ENCODE measurements at regions not wholly inside any gene's neighbourhood (a gene's known extent, or its start where the extent isn't known, plus 50 kb on each side); places are given as distances from the start of the nearest gene placed in this dataset.

GRCh38 chr16:85539084-85539483 lies 74.0 kb upstream of the GSE1 start:
- 97% methylated on average over 7 of the region's 7 CpGs for WGBS, 2 experiments (ENCODE audit: low coverage in 1 of 2, low lambda C conversion rate in 2 of 2, missing lambda C conversion rate in 2 of 2)
- H3K27me3 ChIP-seq (replicated peaks; ENCODE audit: insufficient read depth): no peaks in the 10 kb centered on the region
- H3K4me2 ChIP-seq (ENCODE audit: unreplicated experiment): no peak overlapping the region
- no peak for DNase-seq
- no peaks in the 10 kb centered on the region for H3F3A ChIP-seq (ENCODE audit: insufficient read depth)
- no peak overlapping the region for H2AFZ ChIP-seq
- in situ Hi-C loops (cut with MboI): no loop called here
- TF ChIP-seq EZH2phosphoT487 (IDR thresholded peaks at IDR 0.05; ENCODE audit: insufficient read depth, low read depth): no peak
- no peak for TF ChIP-seq EZH2 (IDR thresholded peaks at IDR 0.05; ENCODE audit: insufficient read depth, poor library complexity, severe bottlenecking)
- no peaks in the 10 kb centered on the region for H4K20me1 ChIP-seq (ENCODE audit: insufficient read depth)
- no peak overlapping the region for H3K27ac ChIP-seq
- no peaks in the 10 kb centered on the region; the same call in 1 of the 2 replicates for H3K4me1 ChIP-seq (ENCODE audit: insufficient read depth)
- H3K9ac ChIP-seq: no peak overlapping the region
- no peaks in the 10 kb centered on the region for H3K36me3 ChIP-seq (ENCODE audit: low read depth)
- no peak overlapping the region for H3K4me3 ChIP-seq
- no peaks in the 10 kb centered on the region for H3K9me2 ChIP-seq (ENCODE audit: insufficient read depth)
- H3K9me3 ChIP-seq (ENCODE audit: low read depth): no peaks in the 10 kb centered on the region
- peaks cover 27% of the 10 kb centered on the region for H3K79me2 ChIP-seq (ENCODE audit: insufficient read depth)

- no peak for DNase-seq
- 92 to 93% methylated on average over 12 of the region's 12 CpGs for WGBS, 2 experiments (ENCODE audit: low coverage in 1 of 2, low lambda C conversion rate in 2 of 2, missing lambda C conversion rate in 2 of 2)
- Histone ChIP-seq H4K20me1 (ENCODE audit: insufficient read depth) (no peaks in the 10 kb centered on the region), H3K27me3 (replicated peaks; ENCODE audit: insufficient read depth) (no peaks in the 10 kb centered on the region), H3K9me3 (ENCODE audit: low read depth) (no peaks in the 10 kb centered on the region), H2AFZ (no peak overlapping the region), H3K4me1 (ENCODE audit: insufficient read depth) (no peaks in the 10 kb centered on the region; the same call in 1 of the 2 replicates), H3K4me2 (ENCODE audit: unreplicated experiment) (no peak overlapping the region), H3K79me2 (ENCODE audit: insufficient read depth) (peaks cover 30% of the 10 kb centered on the region), H3K9ac (no peak overlapping the region), H3K9me2 (ENCODE audit: insufficient read depth) (no peaks in the 10 kb centered on the region), H3K36me3 (ENCODE audit: low read depth) (no peaks in the 10 kb centered on the region), H3F3A (ENCODE audit: insufficient read depth) (no peaks in the 10 kb centered on the region), H3K27ac (no peak overlapping the region), H3K4me3 (no peak overlapping the region)
- in situ Hi-C loops (cut with MboI): no loop called here
- TF ChIP-seq EZH2 (IDR thresholded peaks at IDR 0.05; ENCODE audit: insufficient read depth, poor library complexity, severe bottlenecking) (no peak), EZH2phosphoT487 (IDR thresholded peaks at IDR 0.05; ENCODE audit: insufficient read depth, low read depth) (no peak)
Observed at GRCh38 chr16:85539629-85540291, 73.4 kb upstream of the GSE1 start.

GRCh38 chr16:85541181-85541580 lies 71.9 kb upstream of the GSE1 start:
- no peak overlapping the region for H3K4me2 ChIP-seq (ENCODE audit: unreplicated experiment)
- H3K27me3 ChIP-seq (replicated peaks; ENCODE audit: insufficient read depth): no peaks in the 10 kb centered on the region
- H3K79me2 ChIP-seq (ENCODE audit: insufficient read depth): peaks cover 24% of the 10 kb centered on the region
- H3K9me2 ChIP-seq (ENCODE audit: insufficient read depth): no peaks in the 10 kb centered on the region
- H3K9ac ChIP-seq: no peak overlapping the region
- no peak overlapping the region for H3K27ac ChIP-seq
- H3K9me3 ChIP-seq (ENCODE audit: low read depth): no peaks in the 10 kb centered on the region
- in situ Hi-C loops (cut with MboI): no loop called here
- no peak overlapping the region for H2AFZ ChIP-seq
- H4K20me1 ChIP-seq (ENCODE audit: insufficient read depth): no peaks in the 10 kb centered on the region
- WGBS, 2 experiments (ENCODE audit: low coverage in 1 of 2, low lambda C conversion rate in 2 of 2, missing lambda C conversion rate in 2 of 2): 85 to 88% methylated on average over 8 of the region's 8 CpGs
- DNase-seq: no peak
- no peaks in the 10 kb centered on the region for H3K36me3 ChIP-seq (ENCODE audit: low read depth)
- no peak overlapping the region for H3K4me3 ChIP-seq
- TF ChIP-seq EZH2phosphoT487 (IDR thresholded peaks at IDR 0.05; ENCODE audit: insufficient read depth, low read depth) (no peak), EZH2 (IDR thresholded peaks at IDR 0.05; ENCODE audit: insufficient read depth, poor library complexity, severe bottlenecking) (no peak)
- H3F3A ChIP-seq (ENCODE audit: insufficient read depth): no peaks in the 10 kb centered on the region
- no peaks in the 10 kb centered on the region; the same call in 1 of the 2 replicates for H3K4me1 ChIP-seq (ENCODE audit: insufficient read depth)

- no peak overlapping the region for H3K4me3 ChIP-seq
- H3F3A ChIP-seq (ENCODE audit: insufficient read depth): no peaks in the 10 kb centered on the region
- no peak overlapping the region for H2AFZ ChIP-seq
- H3K9ac ChIP-seq: no peak overlapping the region
- no peaks in the 10 kb centered on the region for H3K9me3 ChIP-seq (ENCODE audit: low read depth)
- H3K4me2 ChIP-seq (ENCODE audit: unreplicated experiment): no peak overlapping the region
- H3K27ac ChIP-seq: no peak overlapping the region
- in situ Hi-C loops (cut with MboI): no loop called here
- no peaks in the 10 kb centered on the region for H3K9me2 ChIP-seq (ENCODE audit: insufficient read depth)
- TF ChIP-seq EZH2phosphoT487 (IDR thresholded peaks at IDR 0.05; ENCODE audit: insufficient read depth, low read depth): no peak
- no peak for TF ChIP-seq EZH2 (IDR thresholded peaks at IDR 0.05; ENCODE audit: insufficient read depth, poor library complexity, severe bottlenecking)
- peaks cover 29% of the 10 kb centered on the region for H3K79me2 ChIP-seq (ENCODE audit: insufficient read depth)
- no peak for DNase-seq
- no peaks in the 10 kb centered on the region; the same call in 1 of the 2 replicates for H3K4me1 ChIP-seq (ENCODE audit: insufficient read depth)
- no peaks in the 10 kb centered on the region for H3K36me3 ChIP-seq (ENCODE audit: low read depth)
- H4K20me1 ChIP-seq (ENCODE audit: insufficient read depth): no peaks in the 10 kb centered on the region
- H3K27me3 ChIP-seq (replicated peaks; ENCODE audit: insufficient read depth): no peaks in the 10 kb centered on the region
- WGBS, 2 experiments (ENCODE audit: low coverage in 1 of 2, low lambda C conversion rate in 2 of 2, missing lambda C conversion rate in 2 of 2): 70 to 72% methylated on average over 7 of the region's 7 CpGs
Observed at GRCh38 chr16:85541619-85541979, 71.5 kb upstream of the GSE1 start.
